ENCODE measurements at regions not wholly inside any gene's neighbourhood (a gene's known extent, or its start where the extent isn't known, plus 50 kb on each side); places are given as distances from the start of the nearest gene placed in this dataset.

- no peak for TF ChIP-seq CTCF (IDR thresholded peaks at IDR 0.05; ENCODE audit: low read depth, low read length)
- ChIA-PET CTCF (no interaction called here), POLR2A (no interaction called here)
- Histone ChIP-seq H3K9me3 (ENCODE audit: control insufficient read depth, insufficient read depth, low read length) (no peaks in the 10 kb centered on the region), H3K27me3 (ENCODE audit: control insufficient read depth, insufficient read depth, low read length) (no peaks in the 10 kb centered on the region), H3K4me3 (ENCODE audit: low read depth, low read length) (no peak overlapping the region), H3K27ac (ENCODE audit: low read depth, low read length) (no peak overlapping the region)
- DNase-seq (ENCODE audit: low read depth, low spot score) = no peak
Measured at GRCh38 chr18:60577457-60577856, 204.9 kb upstream of the MC4R start.

DNA sequence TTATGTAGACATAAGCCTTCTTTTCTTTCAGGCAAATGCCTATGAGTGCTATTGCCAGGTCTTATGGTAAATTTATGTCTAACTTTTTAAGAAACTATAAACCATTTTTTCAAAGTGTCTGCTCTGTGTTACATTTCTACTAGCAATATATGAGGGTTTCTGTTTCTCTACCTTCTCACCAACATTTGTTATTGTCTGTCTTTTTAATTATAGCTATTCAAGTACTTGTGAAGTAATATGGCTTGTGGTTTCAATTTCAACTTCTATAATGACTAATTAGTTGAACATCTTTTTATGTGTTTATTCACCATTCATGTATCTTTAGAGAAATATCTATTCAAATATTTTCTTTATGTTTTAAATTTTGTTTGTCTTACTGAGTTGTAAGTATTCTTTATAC, 213.1 kb upstream of the MC4R start:
- no peak overlapping the region for H3K4me3 ChIP-seq (ENCODE audit: low read depth, low read length)
- CTCF ChIA-PET = no interaction called here
- no peaks in the 10 kb centered on the region for H3K9me3 ChIP-seq (ENCODE audit: control insufficient read depth, insufficient read depth, low read length)
- POLR2A ChIA-PET = no interaction called here
- no peak for DNase-seq (ENCODE audit: low read depth, low spot score)
- no peaks in the 10 kb centered on the region for H3K27me3 ChIP-seq (ENCODE audit: control insufficient read depth, insufficient read depth, low read length)
- H3K27ac ChIP-seq (ENCODE audit: low read depth, low read length) = no peak overlapping the region
- no peak for TF ChIP-seq CTCF (IDR thresholded peaks at IDR 0.05; ENCODE audit: low read depth, low read length)

GRCh38 chr18:60593249-60593648, 220.7 kb upstream of the MC4R start:
- Histone ChIP-seq H3K4me3 (ENCODE audit: low read depth, low read length) (no peak overlapping the region), H3K9me3 (ENCODE audit: control insufficient read depth, insufficient read depth, low read length) (no peaks in the 10 kb centered on the region), H3K27me3 (ENCODE audit: control insufficient read depth, insufficient read depth, low read length) (no peaks in the 10 kb centered on the region), H3K27ac (ENCODE audit: low read depth, low read length) (no peak overlapping the region)
- ChIA-PET POLR2A (no interaction called here), CTCF (no interaction called here)
- no peak for DNase-seq (ENCODE audit: low read depth, low spot score)
- TF ChIP-seq CTCF (IDR thresholded peaks at IDR 0.05; ENCODE audit: low read depth, low read length) = no peak

DNA sequence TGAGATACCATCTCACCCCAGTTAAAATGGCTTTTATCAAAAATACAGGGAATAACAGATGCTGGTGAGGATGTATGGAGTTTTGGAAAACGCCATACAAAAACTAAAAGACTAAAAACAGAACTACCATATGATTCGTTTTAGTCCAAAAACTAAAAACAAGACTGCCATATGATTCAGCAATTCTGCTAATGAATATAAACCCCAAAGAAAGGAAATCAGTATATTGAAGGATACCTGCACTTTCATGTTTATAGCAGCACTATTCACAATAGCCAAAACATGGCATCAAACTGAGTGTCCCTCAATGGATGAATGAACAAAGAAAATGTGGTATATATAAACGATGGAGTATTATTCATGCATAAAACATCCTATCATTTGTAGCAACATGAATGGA, 224.4 kb upstream of the MC4R start:
- POLR2A ChIA-PET = no interaction called here
- TF ChIP-seq CTCF (IDR thresholded peaks at IDR 0.05; ENCODE audit: low read depth, low read length) = no peak
- CTCF ChIA-PET = no interaction called here
- Histone ChIP-seq H3K9me3 (ENCODE audit: control insufficient read depth, insufficient read depth, low read length) (no peaks in the 10 kb centered on the region), H3K4me3 (ENCODE audit: low read depth, low read length) (no peak overlapping the region), H3K27ac (ENCODE audit: low read depth, low read length) (no peak overlapping the region), H3K27me3 (ENCODE audit: control insufficient read depth, insufficient read depth, low read length) (no peaks in the 10 kb centered on the region)
- no peak for DNase-seq (ENCODE audit: low read depth, low spot score)

DNA sequence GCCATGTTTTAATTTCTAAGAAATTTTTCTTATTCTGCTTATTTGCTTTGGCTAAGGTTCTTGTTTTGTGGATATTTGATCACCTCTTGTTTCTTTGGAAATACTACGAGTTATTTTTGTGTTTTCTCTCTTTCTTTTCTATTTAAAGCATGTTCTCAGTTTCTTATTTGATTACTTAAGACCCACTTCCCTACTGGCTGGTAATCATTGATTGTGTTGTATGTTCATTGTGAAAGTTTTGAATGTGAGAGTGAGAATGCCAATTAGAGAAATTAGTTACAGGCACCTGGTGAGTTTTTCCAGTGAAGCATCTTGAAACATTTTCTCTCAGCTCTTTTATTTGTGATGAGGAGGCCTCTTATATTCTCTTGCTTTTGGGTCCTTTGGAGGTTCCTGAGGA, 226.7 kb upstream of the MC4R start:
- ChIA-PET POLR2A (no interaction called here), CTCF (no interaction called here)
- H3K27ac ChIP-seq (ENCODE audit: low read depth, low read length) = no peak overlapping the region
- no peak overlapping the region for H3K4me3 ChIP-seq (ENCODE audit: low read depth, low read length)
- no peaks in the 10 kb centered on the region for H3K27me3 ChIP-seq (ENCODE audit: control insufficient read depth, insufficient read depth, low read length)
- no peak for TF ChIP-seq CTCF (IDR thresholded peaks at IDR 0.05; ENCODE audit: low read depth, low read length)
- no peaks in the 10 kb centered on the region for H3K9me3 ChIP-seq (ENCODE audit: control insufficient read depth, insufficient read depth, low read length)
- no peak for DNase-seq (ENCODE audit: low read depth, low spot score)

Data from AG04450 (cell line).